ENCODE measurements at regions not wholly inside any gene's neighbourhood (a gene's known extent, or its start where the extent isn't known, plus 50 kb on each side); places are given as distances from the start of the nearest gene placed in this dataset.

GRCh38 chr9:135344915-135345500, 134.6 kb upstream of the PPP1R26 start:
- no peak for TF ChIP-seq POLR2AphosphoS5 (IDR thresholded peaks at IDR 0.05; ENCODE audit: low read depth, low read length)
- no peak for TF ChIP-seq CTCF (IDR thresholded peaks at IDR 0.05)
- TF ChIP-seq REST (IDR thresholded peaks at IDR 0.05; ENCODE audit: insufficient read depth in 1 of 2, low read depth in 2 of 2, low read length in 1 of 2), result no peak
